Thyroid gland (tissue), 4 donors: ENCODE measurements at regions not wholly inside any gene's neighbourhood (a gene's known extent, or its start where the extent isn't known, plus 50 kb on each side); places are given as distances from the start of the nearest gene placed in this dataset.

Experiments
- CTCF ChIP-seq, 6 experiments: fragments of 200-600 bp in 3 of 6; fragments of 450-650 bp in 3 of 6; sonication (generic) in 3 of 6; IDR thresholded peaks; one replicate each; pipeline ENCODE4 v1.5.1; 2016 to 2019; ENCODE audit warnings: antibody characterized with exemption in 6 of 6, mild to moderate bottlenecking in 2 of 6, inconsistent platforms in 1 of 6, moderate library complexity in 1 of 6
- POLR2A ChIP-seq, 2 donors: fragments of 450-650 bp; IDR thresholded peaks; one replicate each; pipeline ENCODE4 v1.6.1; 2017; ENCODE audit warnings: antibody characterized with exemption in 2 of 2, mild to moderate bottlenecking in 2 of 2, moderate library complexity in 1 of 2

GRCh38 chr12:20050221-20050620 is 318.1 kb upstream of the PDE3A start:
- no peak for TF ChIP-seq CTCF (IDR thresholded peaks at IDR 0.05)
- TF ChIP-seq POLR2A (IDR thresholded peaks at IDR 0.05): no peak
